HG03135 (cell line): ENCODE measurements at regions not wholly inside any gene's neighbourhood (a gene's known extent, or its start where the extent isn't known, plus 50 kb on each side); places are given as distances from the start of the nearest gene placed in this dataset.

Experiments used
- ATAC-seq: cut with Tn5 transposase; IDR thresholded peaks from one replicate; pipeline ENCODE4 v1.9.1; 2021; ENCODE audit warnings: mild to moderate bottlenecking, moderate library complexity; ENCODE audit not compliant: unreplicated experiment

DNA sequence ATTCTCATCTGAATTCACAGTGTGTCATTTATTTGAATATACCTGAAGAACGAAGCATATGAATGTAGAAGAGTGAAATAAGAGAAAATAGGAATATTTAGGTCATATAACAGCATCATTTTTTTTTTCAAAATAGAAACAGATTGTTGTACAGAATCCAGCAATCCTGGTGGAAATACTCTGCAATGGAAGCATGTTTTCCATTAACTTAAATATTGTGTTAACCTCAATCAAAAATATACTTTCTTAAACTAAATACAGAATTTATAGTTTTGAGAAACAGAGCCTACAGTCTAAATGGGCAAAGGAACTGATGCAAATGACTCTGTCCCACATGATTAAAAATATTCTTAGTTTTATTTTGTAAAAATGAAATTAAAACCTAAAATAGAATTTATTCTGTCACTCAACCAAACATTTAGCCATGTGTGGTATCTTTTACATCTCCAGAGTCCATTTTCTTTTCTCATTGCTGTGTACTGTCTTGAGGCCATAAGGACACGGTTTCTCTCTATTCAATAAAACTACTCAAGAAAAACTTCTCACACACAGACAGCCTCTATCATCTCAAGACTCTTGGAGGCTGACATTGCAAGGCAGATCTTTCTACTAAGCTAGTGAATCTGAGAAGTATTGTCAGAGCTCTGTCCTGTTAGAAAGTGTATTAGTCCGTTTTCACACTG, 322.6 kb downstream of the LTN1 start:
- no peak for ATAC-seq

DNA sequence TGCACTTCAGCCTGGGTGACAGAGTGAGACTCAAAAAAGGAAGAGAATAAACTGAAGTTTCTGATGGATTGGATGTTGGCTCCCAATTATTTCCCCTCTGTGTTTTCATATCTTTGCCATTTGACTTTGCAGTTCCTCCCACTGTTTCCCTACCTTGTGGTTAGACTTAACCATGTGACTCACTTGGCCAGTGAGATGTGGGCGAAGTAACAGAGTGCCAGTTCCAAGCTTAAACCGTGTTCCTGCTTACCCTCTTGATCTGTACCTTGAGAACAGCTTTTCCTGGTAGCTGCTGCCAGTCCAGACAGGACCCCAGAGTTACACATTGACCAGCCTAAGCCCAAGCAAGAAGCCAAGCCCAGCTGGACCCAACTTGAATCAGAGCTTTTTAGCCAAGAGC, 323.4 kb downstream of the LTN1 start:
- ATAC-seq, result no peak

DNA sequence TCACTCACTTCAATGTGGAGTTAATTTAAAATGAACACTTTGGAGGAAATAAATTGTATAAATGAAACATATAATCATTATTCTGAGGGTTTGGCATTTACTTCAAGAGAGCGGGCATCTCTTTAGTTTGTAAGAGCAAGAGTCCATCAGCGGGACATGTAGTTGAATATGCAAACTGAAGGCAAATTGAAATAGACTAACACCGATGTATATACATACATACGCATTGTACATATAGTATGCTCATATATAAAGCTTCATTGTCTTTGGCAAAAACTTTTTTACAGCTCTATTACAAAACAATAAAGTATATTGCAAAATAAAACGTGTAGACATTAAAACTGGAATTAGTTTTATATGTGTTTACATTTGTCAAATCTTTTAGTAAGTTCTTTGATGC, 328.9 kb downstream of the LTN1 start:
- no peak for ATAC-seq

- no peak for ATAC-seq
Measured at GRCh38 chr21:28663111-28663693, 329.5 kb downstream of the LTN1 start.

DNA sequence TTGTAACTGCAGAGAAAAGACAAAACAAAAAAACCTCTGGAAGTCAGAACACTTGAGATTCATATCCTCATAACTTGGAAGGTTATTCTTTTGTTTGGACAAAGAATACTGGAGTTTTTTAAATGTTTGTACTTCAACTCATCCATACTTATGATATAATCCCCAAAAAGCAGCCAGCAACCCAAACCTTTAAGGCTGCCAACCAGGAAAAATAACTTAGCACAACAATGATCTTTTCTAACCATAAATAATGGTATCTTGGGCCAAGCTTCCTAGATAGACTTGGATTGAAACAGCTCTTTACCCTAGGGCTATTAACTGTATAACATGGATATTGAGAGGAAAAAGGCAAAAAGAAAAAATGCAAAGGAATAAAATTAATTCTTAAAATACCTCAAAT, 335.1 kb downstream of the LTN1 start:
- no peak for ATAC-seq

DNA sequence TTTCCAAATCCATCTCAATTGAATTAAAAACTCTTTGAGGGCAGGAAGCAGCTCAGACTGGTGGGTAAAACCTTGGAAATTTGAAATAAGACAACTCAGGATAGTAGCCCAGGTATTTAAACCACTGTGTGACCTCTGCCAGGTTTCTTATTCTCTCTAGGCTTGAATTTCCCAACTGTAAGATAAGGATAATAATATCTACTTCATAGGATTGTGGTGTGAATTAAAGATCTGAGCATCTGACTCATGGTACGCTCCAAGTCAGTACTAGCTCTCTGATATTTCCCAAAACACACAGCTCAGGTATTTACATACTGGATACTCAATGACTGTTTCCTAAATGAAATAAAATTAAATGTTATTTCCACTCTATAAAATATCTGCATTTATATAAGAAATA, 337.2 kb downstream of the LTN1 start:
- ATAC-seq, result no peak

GRCh38 chr21:28654406-28654805, 338.3 kb downstream of the LTN1 start:
- ATAC-seq, result no peak

- no peak for ATAC-seq
Measured at GRCh38 chr21:28644762-28645161, 347.9 kb downstream of the LTN1 start.

GRCh38 chr21:28642891-28643290, 349.8 kb downstream of the LTN1 start:
- no peak for ATAC-seq

DNA sequence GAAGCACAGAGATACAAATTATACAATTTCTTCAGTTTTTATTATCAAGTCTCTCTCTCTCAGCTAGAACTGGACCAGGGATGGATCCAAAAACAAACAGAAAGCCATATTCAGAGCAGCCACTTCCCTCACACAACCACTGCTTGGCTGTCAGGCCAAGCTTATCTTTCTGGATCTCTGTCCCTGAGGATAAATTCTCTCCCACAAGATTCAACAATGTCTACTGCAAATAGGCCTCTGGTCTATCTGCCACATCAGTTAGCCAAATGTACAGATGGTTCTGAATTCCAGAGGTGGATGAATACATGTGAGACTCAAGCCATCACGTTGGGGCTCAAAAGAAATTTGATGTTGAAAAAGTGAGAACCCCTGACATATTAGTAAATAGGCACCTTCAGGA, 350.9 kb downstream of the LTN1 start:
- ATAC-seq, result no peak

- ATAC-seq, result no peak
Measured at GRCh38 chr21:28640326-28640725, 352.4 kb downstream of the LTN1 start.

GRCh38 chr21:28639737-28640136, 352.9 kb downstream of the LTN1 start:
- no peak for ATAC-seq

DNA sequence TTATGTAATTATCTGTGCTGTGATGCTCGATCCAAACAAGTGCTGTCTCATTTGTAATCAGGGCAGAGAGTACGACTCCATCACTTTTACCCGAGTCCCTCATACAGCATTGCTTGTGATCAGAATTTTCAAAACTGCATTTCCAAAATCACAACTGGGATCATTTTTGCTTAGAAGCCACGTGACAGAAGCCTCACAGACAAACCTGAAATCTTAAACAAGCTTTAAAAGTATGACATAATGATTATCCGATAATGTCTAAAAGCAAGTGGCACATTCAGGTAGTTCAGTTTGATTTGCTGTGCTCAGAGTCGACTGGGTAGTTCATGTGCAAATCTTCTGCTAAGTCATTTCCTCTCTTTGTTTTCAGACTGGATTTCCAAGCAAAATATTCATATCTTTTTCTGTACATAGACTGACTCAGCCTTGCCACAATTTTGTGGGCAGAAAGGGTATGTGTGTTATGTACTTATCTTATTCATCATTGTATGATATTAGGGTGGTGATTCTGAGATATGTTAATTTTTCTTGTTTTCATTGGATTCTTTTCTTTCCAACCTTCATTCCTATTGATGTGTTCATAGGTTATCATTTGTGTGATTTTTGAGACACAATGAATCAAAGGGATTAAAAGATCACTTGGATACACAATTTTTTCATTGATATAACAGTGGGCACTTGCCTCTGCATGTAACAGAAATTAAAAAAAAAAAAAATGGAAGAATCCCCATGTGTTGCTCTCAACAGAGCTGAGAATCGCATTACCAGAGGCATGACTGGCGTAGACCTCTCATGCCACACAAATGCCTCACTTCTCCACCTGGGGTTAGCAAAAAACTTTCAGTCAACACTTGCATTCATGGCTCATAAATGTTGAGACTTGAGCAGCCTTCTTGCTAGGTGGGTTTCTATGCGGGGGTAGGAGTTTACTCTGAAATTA, 355.7 kb downstream of the LTN1 start:
- no peak for ATAC-seq

DNA sequence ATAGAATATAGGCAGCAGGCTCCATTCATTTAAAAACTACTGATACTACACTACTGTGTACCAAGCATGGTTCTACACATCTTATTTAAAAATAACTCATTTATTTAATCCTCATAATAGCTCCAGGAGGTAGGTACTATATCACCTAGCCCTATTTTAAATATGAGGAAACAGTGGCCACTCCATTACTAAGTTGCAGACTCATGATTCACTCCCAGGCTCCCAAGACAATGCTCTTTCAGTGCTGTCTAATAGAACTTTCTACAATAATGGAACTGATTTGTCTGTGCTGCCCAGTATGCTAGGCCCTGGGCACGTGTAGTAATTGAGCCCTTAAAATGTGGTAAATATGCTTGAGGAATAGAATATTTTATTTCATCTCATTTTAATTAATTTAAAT, 357.1 kb downstream of the LTN1 start:
- ATAC-seq, result no peak

GRCh38 chr21:28633839-28634555, 358.7 kb downstream of the LTN1 start:
- ATAC-seq, result no peak

- ATAC-seq, result no peak
Measured at GRCh38 chr21:28632755-28633408, 359.8 kb downstream of the LTN1 start.

DNA sequence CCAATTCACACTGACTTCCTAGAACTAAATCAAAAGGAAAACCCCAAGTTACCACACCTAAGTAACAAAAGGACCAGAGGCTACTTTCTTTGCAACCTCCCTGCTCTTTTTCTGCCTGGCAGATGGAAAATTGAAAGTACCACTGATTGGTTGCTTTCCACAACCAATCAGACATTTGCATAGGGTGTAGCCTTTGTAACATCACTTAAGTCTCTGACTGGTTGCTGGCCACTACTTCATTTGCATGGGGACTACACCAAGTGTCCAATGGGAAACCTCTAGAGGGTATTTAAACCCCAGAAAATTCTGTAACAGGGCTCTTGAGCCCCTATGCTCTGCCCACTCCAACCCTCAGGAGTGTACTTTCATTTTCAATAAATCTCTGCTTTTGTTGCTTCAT, 365.0 kb downstream of the LTN1 start:
- ATAC-seq, result no peak

DNA sequence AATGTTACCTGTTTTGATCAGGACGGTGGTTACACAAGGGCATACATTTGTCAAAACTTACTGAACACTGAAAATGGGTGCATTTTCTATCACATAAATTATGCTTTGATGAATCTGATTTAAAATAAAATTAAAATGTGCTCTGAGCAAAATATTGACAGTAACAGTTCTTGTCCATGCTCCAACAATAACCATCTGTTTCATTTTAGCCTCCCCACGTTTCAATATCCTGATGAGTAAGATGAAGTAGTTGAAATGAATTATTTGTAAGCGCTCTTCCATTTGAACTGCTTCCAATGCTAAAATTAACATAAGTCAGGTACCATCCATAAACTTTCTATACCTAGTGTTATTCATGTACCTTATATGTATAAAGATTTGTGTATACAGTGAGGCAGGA, 365.4 kb downstream of the LTN1 start:
- no peak for ATAC-seq

- ATAC-seq, result no peak
Measured at GRCh38 chr21:28624626-28625025, 368.1 kb downstream of the LTN1 start.

DNA sequence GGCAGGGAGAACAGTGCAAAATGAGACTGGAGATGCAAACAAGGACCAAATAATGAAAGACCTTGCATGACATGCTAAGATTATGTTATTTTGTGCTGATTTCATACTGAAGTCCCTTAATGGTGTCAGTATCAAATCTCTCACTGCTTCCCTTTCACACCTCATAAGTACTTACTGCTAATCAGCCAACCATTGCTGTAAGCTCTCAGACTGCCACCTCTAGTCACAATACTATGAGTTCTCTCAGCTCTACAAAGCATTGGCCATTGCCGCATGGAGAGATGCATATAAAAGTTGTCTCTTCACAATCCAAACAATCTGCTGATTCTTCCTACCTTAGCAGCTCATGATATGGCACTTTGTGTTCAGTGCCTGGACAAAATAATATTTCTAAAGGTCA, 375.4 kb downstream of the LTN1 start:
- ATAC-seq, result no peak

GRCh38 chr21:28615276-28615675, 377.4 kb downstream of the LTN1 start:
- ATAC-seq, result no peak
